ENCODE measurements at regions not wholly inside any gene's neighbourhood (a gene's known extent, or its start where the extent isn't known, plus 50 kb on each side); places are given as distances from the start of the nearest gene placed in this dataset.

DNA sequence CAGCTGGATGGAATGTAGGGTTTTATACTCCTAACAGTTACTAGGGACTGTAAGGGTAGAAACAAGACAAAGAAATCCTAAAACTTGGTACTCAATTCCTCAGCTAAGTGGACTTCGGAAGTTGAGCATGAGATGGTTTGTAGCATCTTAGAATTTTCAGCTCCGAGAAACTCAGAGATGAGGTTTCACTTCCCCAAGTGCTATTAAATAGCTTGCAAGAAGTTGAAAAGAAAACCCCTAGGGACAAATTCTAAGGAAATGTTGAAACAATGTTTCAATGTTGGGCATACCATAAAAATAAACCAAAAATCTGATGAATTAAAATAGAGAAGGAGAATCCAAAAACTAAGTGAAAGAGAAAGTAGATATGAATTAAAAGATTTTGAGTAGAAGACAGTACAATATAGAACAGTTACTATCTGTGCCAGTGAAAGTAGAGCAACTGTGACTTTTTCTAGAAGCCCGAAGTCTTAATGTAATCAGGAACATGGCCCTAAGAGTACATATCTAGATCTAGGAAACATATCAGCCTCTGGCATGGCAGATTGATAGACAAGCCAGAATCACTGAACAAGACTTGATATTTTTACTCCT, 308.6 kb upstream of the RGMB start:
- H3K9ac ChIP-seq (ENCODE audit: insufficient read depth, low read length, poor library complexity, severe bottlenecking) = no peak overlapping the region
- no peak for DNase-seq
- H2AFZ ChIP-seq (ENCODE audit: insufficient read depth, low read depth, low read length, poor library complexity, severe bottlenecking) = no peak overlapping the region
- H4K20me1 ChIP-seq (ENCODE audit: insufficient read depth, low read length) = no peaks in the 10 kb centered on the region
- Mint-ChIP-seq H3K4me3 (no peak overlapping the region), H3K9me3 (peaks cover 0 to 13% (median 8%) of the 10 kb centered on the region in 7 donors), H3K27me3 (ENCODE audit: low read depth in 3 of 3) (peaks cover 0 to 2% (median 0%) of the 10 kb centered on the region in 3 donors), H3K4me1 (no peaks in the 10 kb centered on the region), H3K27ac (no peak overlapping the region), H3K36me3 (no peaks in the 10 kb centered on the region)
- H3K79me2 ChIP-seq (ENCODE audit: insufficient read depth, low read length) = no peaks in the 10 kb centered on the region
- no peaks in the 10 kb centered on the region for H3K36me3 ChIP-seq (replicated peaks in 1 of 2; ENCODE audit: control insufficient read depth in 1 of 2, insufficient read depth in 2 of 2, low read length in 2 of 2)
- no peak overlapping the region for H3K4me2 ChIP-seq (replicated peaks; ENCODE audit: extremely low read depth, low read length, poor library complexity, severe bottlenecking)
- no peak overlapping the region for H3K4me3 ChIP-seq (replicated peaks in 1 of 3; ENCODE audit: low read depth in 2 of 3, low read length in 3 of 3)
- 100% methylated on average over 1 of the region's 3 CpGs for WGBS (ENCODE audit: insufficient coverage)
- no peak for TF ChIP-seq CTCF (IDR thresholded peaks at IDR 0.05)
- H3K27me3 ChIP-seq (ENCODE audit: control insufficient read depth in 2 of 2, insufficient read depth in 2 of 2, low read length in 2 of 2) = no peaks in the 10 kb centered on the region
- H3K9me3 ChIP-seq (replicated peaks in 1 of 2; ENCODE audit: control insufficient read depth in 1 of 2, insufficient read depth in 1 of 2, low read length in 2 of 2) = peaks cover 7% of the 10 kb centered on the region in 2 donors
- no peaks in the 10 kb centered on the region for H3K4me1 ChIP-seq (ENCODE audit: control insufficient read depth in 1 of 2, insufficient read depth in 2 of 2, low read length in 2 of 2)
- H3K27ac ChIP-seq (ENCODE audit: low read depth in 1 of 2, low read length in 2 of 2) = no peak overlapping the region
- intact Hi-C loops (cut with micrococcal nuclease) = no loop called here

- no peak overlapping the region for H3K27ac ChIP-seq (ENCODE audit: low read depth in 1 of 2, low read length in 2 of 2)
- H3K36me3 ChIP-seq (replicated peaks in 1 of 2; ENCODE audit: control insufficient read depth in 1 of 2, insufficient read depth in 2 of 2, low read length in 2 of 2) = no peaks in the 10 kb centered on the region
- TF ChIP-seq CTCF (IDR thresholded peaks at IDR 0.05) = no peak
- DNase-seq = no peak
- H3K4me3 Mint-ChIP-seq = no peak overlapping the region
- H3K9me3 Mint-ChIP-seq = peaks cover 0 to 13% (median 8%) of the 10 kb centered on the region in 7 donors
- intact Hi-C loops (cut with micrococcal nuclease) = no loop called here
- H3K36me3 Mint-ChIP-seq = no peaks in the 10 kb centered on the region
- no peaks in the 10 kb centered on the region for H3K4me1 Mint-ChIP-seq
- no peaks in the 10 kb centered on the region for H3K27me3 ChIP-seq (ENCODE audit: control insufficient read depth in 2 of 2, insufficient read depth in 2 of 2, low read length in 2 of 2)
- no peak overlapping the region for H3K9ac ChIP-seq (ENCODE audit: insufficient read depth, low read length, poor library complexity, severe bottlenecking)
- H2AFZ ChIP-seq (ENCODE audit: insufficient read depth, low read depth, low read length, poor library complexity, severe bottlenecking) = no peak overlapping the region
- no peaks in the 10 kb centered on the region for H3K4me1 ChIP-seq (ENCODE audit: control insufficient read depth in 1 of 2, insufficient read depth in 2 of 2, low read length in 2 of 2)
- H3K9me3 ChIP-seq (replicated peaks in 1 of 2; ENCODE audit: control insufficient read depth in 1 of 2, insufficient read depth in 1 of 2, low read length in 2 of 2) = peaks cover 7% of the 10 kb centered on the region in 2 donors
- H3K4me2 ChIP-seq (replicated peaks; ENCODE audit: extremely low read depth, low read length, poor library complexity, severe bottlenecking) = no peak overlapping the region
- no peak overlapping the region for H3K27ac Mint-ChIP-seq
- no peak overlapping the region for H3K4me3 ChIP-seq (replicated peaks in 1 of 3; ENCODE audit: low read depth in 2 of 3, low read length in 3 of 3)
- H4K20me1 ChIP-seq (ENCODE audit: insufficient read depth, low read length) = no peaks in the 10 kb centered on the region
- 100% methylated on average over 2 of the region's 4 CpGs for WGBS (ENCODE audit: insufficient coverage)
- peaks cover 0 to 2% (median 0%) of the 10 kb centered on the region in 3 donors for H3K27me3 Mint-ChIP-seq (ENCODE audit: low read depth in 3 of 3)
- no peaks in the 10 kb centered on the region for H3K79me2 ChIP-seq (ENCODE audit: insufficient read depth, low read length)
Observed at GRCh38 chr5:98468188-98468869, 305.1 kb upstream of the RGMB start.
